Hepatocyte (in vitro differentiated cells): ENCODE measurements at regions not wholly inside any gene's neighbourhood (a gene's known extent, or its start where the extent isn't known, plus 50 kb on each side); places are given as distances from the start of the nearest gene placed in this dataset.

Source experiments
- DNase-seq: peaks from one replicate; pipeline ENCODE4 v3.0.0-alpha.2; 2016; ENCODE audit warnings: low spot score
- H2AFZ ChIP-seq: fragments of 200-600 bp; sonication (generic); 2 replicates; pipeline ENCODE4 v1.6.0; 2016; ENCODE audit warnings: antibody characterized with exemption, mild to moderate bottlenecking
- H3K27ac ChIP-seq: fragments of 200-600 bp; sonication (generic); 2 replicates; pipeline ENCODE4 v1.5.1; 2016; ENCODE audit warnings: mild to moderate bottlenecking
- H3K27me3 ChIP-seq: fragments of 200-600 bp; sonication (generic); 2 replicates; pipeline ENCODE4 v1.6.1; 2016
- H3K36me3 ChIP-seq: fragments of 200-600 bp; sonication (generic); replicated peaks from 2 replicates; pipeline ENCODE4 v1.5.1; 2016; ENCODE audit warnings: low read depth; ENCODE audit not compliant: insufficient read depth
- H3K4me1 ChIP-seq: fragments of 200-600 bp; sonication (generic); 2 replicates; pipeline ENCODE4 v1.5.1; 2016; ENCODE audit warnings: mild to moderate bottlenecking, moderate library complexity; ENCODE audit not compliant: insufficient read depth
- H3K4me2 ChIP-seq: fragments of 200-600 bp; sonication (generic); 2 replicates; pipeline ENCODE4 v1.6.0; 2016
- H3K4me3 ChIP-seq: fragments of 200-600 bp; sonication (generic); 2 replicates; pipeline ENCODE4 v1.5.1; 2016; ENCODE audit warnings: mild to moderate bottlenecking
- H3K79me2 ChIP-seq: fragments of 200-600 bp; sonication (generic); 2 replicates; pipeline ENCODE4 v1.6.0; 2017; ENCODE audit warnings: mild to moderate bottlenecking
- H3K9me2 ChIP-seq: fragments of 200-600 bp; sonication (generic); replicated peaks from 2 replicates; pipeline ENCODE4 v1.6.0; 2017; ENCODE audit warnings: mild to moderate bottlenecking; ENCODE audit not compliant: insufficient read depth
- H3K9me3 ChIP-seq: fragments of 200-600 bp; sonication (generic); 2 replicates; pipeline ENCODE4 v1.5.1; 2016; ENCODE audit warnings: low read depth, mild to moderate bottlenecking
- H4K20me1 ChIP-seq: fragments of 200-600 bp; sonication (generic); 2 replicates; pipeline ENCODE4 v1.6.0; 2016; ENCODE audit warnings: mild to moderate bottlenecking; ENCODE audit not compliant: insufficient read depth, poor library complexity, severe bottlenecking
- CTCF ChIP-seq: fragments of 200-600 bp; sonication (generic); IDR thresholded peaks from 2 replicates; pipeline ENCODE4 v1.5.1; 2016; ENCODE audit warnings: antibody characterized with exemption, mild to moderate bottlenecking; ENCODE audit not compliant: poor library complexity
- EZH2 ChIP-seq: fragments of 200-600 bp; sonication (generic); IDR thresholded peaks from 2 replicates; pipeline ENCODE4 v1.6.1; 2016; ENCODE audit warnings: antibody characterized with exemption, mild to moderate bottlenecking, borderline replicate concordance
- EZH2phosphoT487 ChIP-seq: fragments of 200-600 bp; sonication (generic); IDR thresholded peaks from one replicate; pipeline ENCODE4 v1.6.1; 2018; ENCODE audit warnings: antibody characterized with exemption, mild to moderate bottlenecking, low read depth, moderate library complexity; ENCODE audit not compliant: unreplicated experiment, severe bottlenecking
- WGBS: methylation state at CpG from one replicate; pipeline ENCODE4 v1.1.6; 2016; ENCODE audit warnings: low lambda C conversion rate; ENCODE audit errors: missing lambda C conversion rate; 5-methylcytosine and 5-hydroxymethylcytosine counted together

- H3K4me2 ChIP-seq = no peak overlapping the region
- TF ChIP-seq CTCF = no peak
- TF ChIP-seq EZH2 = no peak
- no peak for TF ChIP-seq EZH2phosphoT487
- WGBS = 83% methylated on average over 3 of the region's 3 CpGs
Measured at GRCh38 chr1:221031458-221032203, 152.4 kb downstream of the HLX start.

GRCh38 chr1:221032204-221032585 is 153.0 kb downstream of the HLX start:
- H3K4me3 ChIP-seq = no peak overlapping the region
- DNase-seq = no peak
- H3K79me2 ChIP-seq = no peaks in the 10 kb centered on the region
- H3K4me2 ChIP-seq = no peak overlapping the region
- no peaks in the 10 kb centered on the region for H3K9me2 ChIP-seq
- H2AFZ ChIP-seq = no peak overlapping the region
- TF ChIP-seq CTCF (no peak), EZH2 (no peak), EZH2phosphoT487 (no peak)
- no peaks in the 10 kb centered on the region for H3K4me1 ChIP-seq
- H3K9me3 ChIP-seq = no peaks in the 10 kb centered on the region
- no peaks in the 10 kb centered on the region for H4K20me1 ChIP-seq
- no peaks in the 10 kb centered on the region for H3K27me3 ChIP-seq
- no peak overlapping the region for H3K27ac ChIP-seq
- H3K36me3 ChIP-seq = no peaks in the 10 kb centered on the region

More at GRCh38 chr1:221031458-221032203, 152.4 kb downstream of the HLX start:
- no peak for DNase-seq
- Histone ChIP-seq H2AFZ (no peak overlapping the region), H3K36me3 (no peaks in the 10 kb centered on the region), H4K20me1 (no peaks in the 10 kb centered on the region), H3K4me3 (no peak overlapping the region), H3K27me3 (no peaks in the 10 kb centered on the region), H3K4me1 (no peaks in the 10 kb centered on the region), H3K9me3 (no peaks in the 10 kb centered on the region), H3K9me2 (no peaks in the 10 kb centered on the region), H3K79me2 (no peaks in the 10 kb centered on the region), H3K27ac (no peak overlapping the region)

- DNase-seq = no peak
- Histone ChIP-seq H3K27me3 (no peaks in the 10 kb centered on the region), H4K20me1 (no peaks in the 10 kb centered on the region), H2AFZ (no peak overlapping the region), H3K36me3 (no peaks in the 10 kb centered on the region), H3K4me1 (no peaks in the 10 kb centered on the region), H3K4me3 (no peak overlapping the region), H3K9me3 (no peaks in the 10 kb centered on the region), H3K79me2 (no peaks in the 10 kb centered on the region), H3K9me2 (no peaks in the 10 kb centered on the region), H3K4me2 (no peak overlapping the region), H3K27ac (no peak overlapping the region)
- WGBS = 54% methylated on average over 2 of the region's 2 CpGs
- no peak for TF ChIP-seq EZH2phosphoT487
- TF ChIP-seq CTCF = no peak
- TF ChIP-seq EZH2 = no peak
Measured at GRCh38 chr1:221032637-221033280, 153.5 kb downstream of the HLX start.
